Testis (tissue), 2 donors: ENCODE measurements at regions not wholly inside any gene's neighbourhood (a gene's known extent, or its start where the extent isn't known, plus 50 kb on each side); places are given as distances from the start of the nearest gene placed in this dataset.

Experiments used
- DNase-seq: peaks from one replicate; pipeline ENCODE4 v3.0.0-alpha.2; 2019
- H3K27ac ChIP-seq, 2 donors: fragments of 200-600 bp; sonication (generic); one replicate each; pipeline ENCODE4 v1.5.1; 2019
- H3K27me3 ChIP-seq: fragments of 200-600 bp; sonication (generic); one replicate; pipeline ENCODE4 v1.5.1; 2019
- H3K36me3 ChIP-seq: fragments of 200-600 bp; sonication (generic); one replicate; pipeline ENCODE4 v1.5.1; 2017; ENCODE audit warnings: low read depth; ENCODE audit errors: missing control alignments
- H3K4me1 ChIP-seq: fragments of 200-600 bp; sonication (generic); one replicate; pipeline ENCODE4 v1.5.1; 2019
- H3K4me3 ChIP-seq, 2 donors: fragments of 200-600 bp; sonication (generic); one replicate each; pipeline ENCODE4 v1.5.1; 2017 to 2019
- H3K9me3 ChIP-seq: fragments of 200-600 bp; sonication (generic); one replicate; pipeline ENCODE4 v1.5.1; 2017
- POLR2A ChIP-seq: fragments of 450-650 bp; IDR thresholded peaks from one replicate; pipeline ENCODE4 v1.6.1; 2017; ENCODE audit warnings: antibody characterized with exemption, mild to moderate bottlenecking, moderate library complexity
- WGBS, 2 donors: methylation state at CpG; one replicate each; pipeline ENCODE4 v1.1.5; 2018; 5-methylcytosine and 5-hydroxymethylcytosine counted together
- intact Hi-C: fragments of 100-400 bp; cut with DNase I; formaldehyde crosslinking; loops from one replicate; pipeline ENCODE4 v1.15.1; 2023; ENCODE audit warnings: low total_unique reads
- TF ChIP-seq, protein P1 (sequence below), 3 experiments: fragments of 450-650 bp in 2 of 3; fragments of 200-600 bp in 1 of 3; sonication (generic) in 1 of 3; IDR thresholded peaks; one replicate each; pipeline ENCODE4 v1.5.1; 2016 to 2019; ENCODE audit warnings: antibody characterized with exemption in 3 of 3, mild to moderate bottlenecking in 2 of 3, moderate library complexity in 1 of 3

GRCh38 chrX:15930585-15930984 lies 76.0 kb upstream of the AP1S2 start:
- no peaks in the 10 kb centered on the region for H3K27me3 ChIP-seq
- no peak overlapping the region for H3K4me3 ChIP-seq
- H3K36me3 ChIP-seq, result no peaks in the 10 kb centered on the region
- WGBS, 2 donors, result 44 to 56% methylated on average over 5 of the region's 5 CpGs
- H3K27ac ChIP-seq, result no peak overlapping the region
- no peak for DNase-seq
- intact Hi-C loops, result no loop called here
- no peak for TF ChIP-seq POLR2A
- TF ChIP-seq, protein P1, sequence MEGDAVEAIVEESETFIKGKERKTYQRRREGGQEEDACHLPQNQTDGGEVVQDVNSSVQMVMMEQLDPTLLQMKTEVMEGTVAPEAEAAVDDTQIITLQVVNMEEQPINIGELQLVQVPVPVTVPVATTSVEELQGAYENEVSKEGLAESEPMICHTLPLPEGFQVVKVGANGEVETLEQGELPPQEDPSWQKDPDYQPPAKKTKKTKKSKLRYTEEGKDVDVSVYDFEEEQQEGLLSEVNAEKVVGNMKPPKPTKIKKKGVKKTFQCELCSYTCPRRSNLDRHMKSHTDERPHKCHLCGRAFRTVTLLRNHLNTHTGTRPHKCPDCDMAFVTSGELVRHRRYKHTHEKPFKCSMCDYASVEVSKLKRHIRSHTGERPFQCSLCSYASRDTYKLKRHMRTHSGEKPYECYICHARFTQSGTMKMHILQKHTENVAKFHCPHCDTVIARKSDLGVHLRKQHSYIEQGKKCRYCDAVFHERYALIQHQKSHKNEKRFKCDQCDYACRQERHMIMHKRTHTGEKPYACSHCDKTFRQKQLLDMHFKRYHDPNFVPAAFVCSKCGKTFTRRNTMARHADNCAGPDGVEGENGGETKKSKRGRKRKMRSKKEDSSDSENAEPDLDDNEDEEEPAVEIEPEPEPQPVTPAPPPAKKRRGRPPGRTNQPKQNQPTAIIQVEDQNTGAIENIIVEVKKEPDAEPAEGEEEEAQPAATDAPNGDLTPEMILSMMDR (IDR thresholded peaks at IDR 0.05), result no peak
- no peaks in the 10 kb centered on the region for H3K9me3 ChIP-seq
- no peaks in the 10 kb centered on the region for H3K4me1 ChIP-seq

DNA sequence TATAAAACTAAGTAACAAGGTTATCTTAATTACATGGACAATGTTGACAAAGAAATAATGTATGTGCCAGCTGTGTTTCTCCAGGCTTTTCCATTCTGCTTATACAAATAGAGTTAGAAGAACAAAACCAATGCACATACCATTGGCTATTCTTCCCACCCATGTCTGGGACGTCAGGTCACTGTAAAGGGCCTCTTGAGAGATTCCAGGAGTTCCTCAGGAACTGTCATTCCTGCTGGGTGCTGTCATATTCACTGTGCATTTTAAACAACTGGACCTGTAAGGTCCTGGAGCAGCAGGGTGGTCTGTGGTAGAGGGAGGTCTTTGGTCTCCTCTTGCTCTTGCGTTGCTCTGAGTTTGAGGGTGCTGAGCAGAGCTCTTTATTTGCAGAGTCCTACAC lies 74.6 kb upstream of the AP1S2 start:
- no peak overlapping the region for H3K4me3 ChIP-seq
- H3K27me3 ChIP-seq, result no peaks in the 10 kb centered on the region
- intact Hi-C loops, result no loop called here
- no peaks in the 10 kb centered on the region for H3K9me3 ChIP-seq
- no peak for DNase-seq
- no peak overlapping the region for H3K27ac ChIP-seq
- no peaks in the 10 kb centered on the region for H3K4me1 ChIP-seq
- WGBS, 2 donors, result 50 to 58% methylated on average over 1 of the region's 2 CpGs
- no peaks in the 10 kb centered on the region for H3K36me3 ChIP-seq
- TF ChIP-seq POLR2A, result no peak
- TF ChIP-seq, protein P1 (IDR thresholded peaks at IDR 0.05), result no peak

- 81 to 89% methylated on average over 1 of the region's 1 CpG for WGBS, 2 donors
- intact Hi-C loops, result no loop called here
- H3K4me1 ChIP-seq, result no peaks in the 10 kb centered on the region
These were observed 72.0 kb upstream of the AP1S2 start for GRCh38 chrX:15926622-15927021.

DNA sequence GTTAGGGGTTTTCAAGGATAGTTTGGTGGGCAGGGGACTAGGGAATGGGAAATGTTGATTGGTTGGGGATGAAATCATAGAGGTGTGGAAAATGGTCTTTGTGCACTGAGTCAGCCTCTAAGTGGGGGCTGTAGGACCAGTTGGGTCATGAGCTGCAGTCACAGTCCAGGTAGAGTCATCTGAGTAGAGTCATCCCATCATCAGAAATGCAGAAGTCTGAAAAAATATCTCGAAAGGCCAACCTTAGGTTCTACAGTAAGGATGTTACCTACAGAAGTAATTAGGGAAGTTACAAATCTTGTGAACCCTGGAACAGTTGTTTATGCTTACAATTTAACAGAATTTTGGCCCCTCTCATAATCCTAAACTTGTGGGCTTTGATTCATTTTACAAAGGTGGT lies 63.4 kb upstream of the AP1S2 start:
- Histone ChIP-seq H3K27ac (no peak overlapping the region), H3K27me3 (no peaks in the 10 kb centered on the region), H3K36me3 (no peaks in the 10 kb centered on the region), H3K4me1 (no peaks in the 10 kb centered on the region), H3K4me3 (no peak overlapping the region), H3K9me3 (no peaks in the 10 kb centered on the region)
- TF ChIP-seq, protein P1 (IDR thresholded peaks at IDR 0.05), result no peak
- no peak for TF ChIP-seq POLR2A
- WGBS, 2 donors, result 85 to 89% methylated on average over 1 of the region's 1 CpG
- intact Hi-C loops, result no loop called here
- DNase-seq, result no peak

More at GRCh38 chrX:15926622-15927021, 72.0 kb upstream of the AP1S2 start:
- Histone ChIP-seq H3K9me3 (no peaks in the 10 kb centered on the region), H3K27me3 (no peaks in the 10 kb centered on the region), H3K27ac (no peak overlapping the region), H3K4me3 (no peak overlapping the region), H3K36me3 (no peaks in the 10 kb centered on the region)
- no peak for DNase-seq
- no peak for TF ChIP-seq POLR2A
- TF ChIP-seq, protein P1 (IDR thresholded peaks at IDR 0.05), result no peak

GRCh38 chrX:15916704-15917084 lies 62.1 kb upstream of the AP1S2 start:
- no peak overlapping the region for H3K4me3 ChIP-seq
- TF ChIP-seq, protein P1 (IDR thresholded peaks at IDR 0.05), result no peak
- TF ChIP-seq POLR2A, result no peak
- 40 to 56% methylated on average over 4 of the region's 4 CpGs for WGBS, 2 donors
- no peaks in the 10 kb centered on the region for H3K36me3 ChIP-seq
- H3K4me1 ChIP-seq, result no peaks in the 10 kb centered on the region
- no peak for DNase-seq
- no peak overlapping the region for H3K27ac ChIP-seq
- no peaks in the 10 kb centered on the region for H3K27me3 ChIP-seq
- no peaks in the 10 kb centered on the region for H3K9me3 ChIP-seq
- intact Hi-C loops, result no loop called here
